K562 (cell line): ENCODE measurements at regions not wholly inside any gene's neighbourhood (a gene's known extent, or its start where the extent isn't known, plus 50 kb on each side); places are given as distances from the start of the nearest gene placed in this dataset.

Experiments used
- ATF4 ChIP-seq: fragments of 450-650 bp; formaldehyde crosslinking; IDR thresholded peaks from 2 replicates; pipeline ENCODE4 v1.4.0; 2022; ENCODE audit warnings: mild to moderate bottlenecking, moderate library complexity
- CBX1 ChIP-seq: sonication (generic); IDR thresholded peaks from 2 replicates; pipeline ENCODE4 v1.6.1; 2016; ENCODE audit warnings: antibody characterized with exemption, low read depth, mild to moderate bottlenecking
- CTCF ChIP-seq, 3 experiments: IDR thresholded peaks in 2 of 3; conservative IDR thresholded peaks in 1 of 3; 2 replicates each; pipeline ENCODE4 v1.5.1; 2011 to 2012; ENCODE audit warnings: low read length in 3 of 3, mild to moderate bottlenecking in 3 of 3, control low read depth in 2 of 3, improper control_type of control experiment in 1 of 3, inconsistent platforms in 1 of 3, low read depth in 1 of 3, mixed read lengths in 1 of 3, moderate library complexity in 1 of 3; ENCODE audit not compliant: insufficient read depth in 2 of 3
- EHMT2 ChIP-seq: fragments of 450-650 bp; IDR thresholded peaks from 2 replicates; pipeline ENCODE4 v1.6.1; 2018; ENCODE audit warnings: antibody characterized with exemption
- EP300 ChIP-seq: IDR thresholded peaks from 2 replicates; pipeline ENCODE4 v1.6.1; 2012; ENCODE audit warnings: low read length, improper control_type of control experiment
- ESRRA ChIP-seq: fragments of 450-650 bp; IDR thresholded peaks from 2 replicates; pipeline ENCODE4 v1.6.1; 2014; ENCODE audit warnings: low read depth, mild to moderate bottlenecking, moderate library complexity, borderline replicate concordance
- FOXP4 ChIP-seq: sonication (generic); formaldehyde crosslinking; IDR thresholded peaks from 2 replicates; pipeline ENCODE4 v1.8.0; 2022; ENCODE audit warnings: mild to moderate bottlenecking, missing genetic modification reagents, borderline replicate concordance
- KLF1 ChIP-seq: fragments of 450-650 bp; IDR thresholded peaks from 2 replicates; pipeline ENCODE4 v1.6.1; 2016; ENCODE audit warnings: missing genetic modification characterization, missing compliant biosample characterization
- POLR2A ChIP-seq: fragments of 450-650 bp; conservative IDR thresholded peaks from 2 replicates; pipeline ENCODE4 v1.6.1; 2016
- PRPF4 ChIP-seq: fragments of 200-400 bp; formaldehyde crosslinking; IDR thresholded peaks from one replicate; pipeline ENCODE4 v1.6.1; 2017; ENCODE audit warnings: low read length, low read depth, mild to moderate bottlenecking; ENCODE audit not compliant: insufficient read depth, poor library complexity, severe bottlenecking
- SMARCE1 ChIP-seq: fragments of 450-650 bp; IDR thresholded peaks from 2 replicates; pipeline ENCODE4 v1.7.1; 2016; ENCODE audit warnings: mild to moderate bottlenecking
- ZNF431 ChIP-seq: sonication (generic); formaldehyde crosslinking; IDR thresholded peaks from 2 replicates; pipeline ENCODE4 v1.8.0; 2022; ENCODE audit warnings: mild to moderate bottlenecking, missing genetic modification reagents
- ZNF561 ChIP-seq: fragments of 450-650 bp; formaldehyde crosslinking; conservative IDR thresholded peaks from 2 replicates; pipeline ENCODE4 v1.4.0; 2020; ENCODE audit warnings: mild to moderate bottlenecking, moderate library complexity
- ZNF592 ChIP-seq: fragments of 450-650 bp; IDR thresholded peaks from 2 replicates; pipeline ENCODE4 v1.6.1; 2017; ENCODE audit warnings: antibody characterized with exemption, mild to moderate bottlenecking

GRCh38 chr10:78307576-78307975, 273.9 kb downstream of the RPS24 start:
- no peak for TF ChIP-seq CBX1
- no peak for TF ChIP-seq EP300
- no peak for TF ChIP-seq POLR2A
- no peak for TF ChIP-seq CTCF (IDR thresholded peaks at IDR 0.05 in 2 of 3, conservative IDR thresholded peaks at IDR 0.05 in 1 of 3; ENCODE audit: insufficient read depth in 2 of 3, low read depth in 1 of 3, low read length in 3 of 3)
- no peak for TF ChIP-seq ATF4 (CRISPR knock-in tag)
- TF ChIP-seq ZNF431 (CRISPR knock-in tag), result no peak
- no peak for TF ChIP-seq SMARCE1
- no peak for TF ChIP-seq EHMT2
- TF ChIP-seq PRPF4, result no peak
- no peak for TF ChIP-seq ESRRA
- TF ChIP-seq ZNF561 (CRISPR knock-in tag), result no peak
- no peak for TF ChIP-seq KLF1 (tag)
- TF ChIP-seq FOXP4 (CRISPR knock-in tag), result no peak
- TF ChIP-seq ZNF592, result no peak
